Vagina (tissue), 2 donors: ENCODE measurements at regions not wholly inside any gene's neighbourhood (a gene's known extent, or its start where the extent isn't known, plus 50 kb on each side); places are given as distances from the start of the nearest gene placed in this dataset.

Source experiments
- DNase-seq, 2 donors: peaks; one replicate each; pipeline ENCODE4 v3.0.0-alpha.2; 2017; ENCODE audit errors: extremely low spot score in 2 of 2
- H3K27ac ChIP-seq: fragments of 200-600 bp; sonication (generic); one replicate; pipeline ENCODE4 v1.5.1; 2019
- H3K27me3 ChIP-seq: fragments of 200-600 bp; sonication (generic); one replicate; pipeline ENCODE4 v1.5.1; 2019
- H3K36me3 ChIP-seq, 2 donors: fragments of 200-600 bp; sonication (generic); one replicate each; pipeline ENCODE4 v1.5.1; 2017 to 2019
- H3K4me1 ChIP-seq: fragments of 200-600 bp; sonication (generic); one replicate; pipeline ENCODE4 v1.5.1; 2019
- H3K4me3 ChIP-seq, 2 donors: fragments of 200-600 bp; sonication (generic); 1 replicate in 1 of 2; 2 replicates in 1 of 2; pipeline ENCODE4 v1.5.1; 2016 to 2019
- H3K9me3 ChIP-seq: fragments of 200-600 bp; sonication (generic); one replicate; pipeline ENCODE4 v1.5.1; 2019
- CTCF ChIP-seq, 3 experiments: fragments of 450-650 bp in 2 of 3; fragments of 200-600 bp in 1 of 3; sonication (generic) in 1 of 3; IDR thresholded peaks; one replicate each; pipeline ENCODE4 v1.5.1; 2017 to 2019; ENCODE audit warnings: antibody characterized with exemption in 3 of 3, mild to moderate bottlenecking in 2 of 3, moderate library complexity in 2 of 3
- POLR2A ChIP-seq, 2 donors: fragments of 450-650 bp; IDR thresholded peaks; one replicate each; pipeline ENCODE4 v1.6.1; 2017; ENCODE audit warnings: antibody characterized with exemption in 2 of 2, mild to moderate bottlenecking in 2 of 2, moderate library complexity in 2 of 2
- POLR2AphosphoS5 ChIP-seq, 2 donors: sonication (generic); formaldehyde crosslinking; IDR thresholded peaks; one replicate each; pipeline ENCODE4 v1.9.0; 2017; ENCODE audit warnings: antibody characterized with exemption in 2 of 2, mild to moderate bottlenecking in 2 of 2, low read depth in 1 of 2; ENCODE audit not compliant: insufficient read depth in 1 of 2
- intact Hi-C: fragments of 100-400 bp; cut with DNase I; formaldehyde crosslinking; loops from one replicate; pipeline ENCODE4 v1.15.1; 2023

GRCh38 chr5:96329886-96330529 lies 103.0 kb downstream of the PCSK1 start:
- no peak overlapping the region for H3K27ac ChIP-seq

GRCh38 chr5:96329289-96329688 lies 103.8 kb downstream of the PCSK1 start:
- H3K27ac ChIP-seq = no peak overlapping the region
- no peaks in the 10 kb centered on the region for H3K36me3 ChIP-seq
- intact Hi-C loops = no loop called here
- no peak for DNase-seq
- TF ChIP-seq CTCF (IDR thresholded peaks at IDR 0.05) = no peak
- TF ChIP-seq POLR2AphosphoS5 (IDR thresholded peaks at IDR 0.05; ENCODE audit: insufficient read depth in 1 of 2, low read depth in 1 of 2) = no peak
- TF ChIP-seq POLR2A (IDR thresholded peaks at IDR 0.05) = no peak
- H3K4me1 ChIP-seq = peaks cover 6% of the 10 kb centered on the region
- H3K27me3 ChIP-seq = no peaks in the 10 kb centered on the region
- no peaks in the 10 kb centered on the region for H3K9me3 ChIP-seq
- no peak overlapping the region for H3K4me3 ChIP-seq

More at GRCh38 chr5:96329886-96330529, 103.0 kb downstream of the PCSK1 start:
- TF ChIP-seq POLR2AphosphoS5 (IDR thresholded peaks at IDR 0.05; ENCODE audit: insufficient read depth in 1 of 2, low read depth in 1 of 2) (no peak), CTCF (IDR thresholded peaks at IDR 0.05) (no peak), POLR2A (IDR thresholded peaks at IDR 0.05) (no peak)
- intact Hi-C loops = loop anchor here (10.0 kb wide), 1 partner anchor 365 kb away; the partner anchor contains the start of gene ELL2
- Histone ChIP-seq H3K4me3 (no peak overlapping the region), H3K36me3 (no peaks in the 10 kb centered on the region), H3K27me3 (no peaks in the 10 kb centered on the region), H3K4me1 (peaks cover 6% of the 10 kb centered on the region), H3K9me3 (no peaks in the 10 kb centered on the region)
- DNase-seq = no peak

GRCh38 chr5:96327722-96328121 lies 105.3 kb downstream of the PCSK1 start:
- H3K9me3 ChIP-seq = no peaks in the 10 kb centered on the region
- H3K4me1 ChIP-seq = no peaks in the 10 kb centered on the region
- intact Hi-C loops = no loop called here
- no peak for DNase-seq
- H3K27ac ChIP-seq = no peak overlapping the region
- no peak for TF ChIP-seq POLR2A (IDR thresholded peaks at IDR 0.05)
- no peak for TF ChIP-seq POLR2AphosphoS5 (IDR thresholded peaks at IDR 0.05; ENCODE audit: insufficient read depth in 1 of 2, low read depth in 1 of 2)
- TF ChIP-seq CTCF (IDR thresholded peaks at IDR 0.05) = no peak
- no peak overlapping the region for H3K4me3 ChIP-seq
- no peaks in the 10 kb centered on the region for H3K36me3 ChIP-seq
- no peaks in the 10 kb centered on the region for H3K27me3 ChIP-seq

- Histone ChIP-seq H3K9me3 (no peaks in the 10 kb centered on the region), H3K4me1 (no peaks in the 10 kb centered on the region), H3K4me3 (no peak overlapping the region), H3K27me3 (no peaks in the 10 kb centered on the region), H3K27ac (no peak overlapping the region), H3K36me3 (no peaks in the 10 kb centered on the region)
- intact Hi-C loops = no loop called here
- TF ChIP-seq POLR2AphosphoS5 (IDR thresholded peaks at IDR 0.05; ENCODE audit: insufficient read depth in 1 of 2, low read depth in 1 of 2) (no peak), CTCF (IDR thresholded peaks at IDR 0.05) (no peak), POLR2A (IDR thresholded peaks at IDR 0.05) (no peak)
- no peak for DNase-seq
These were observed 106.1 kb downstream of the PCSK1 start for GRCh38 chr5:96326902-96327301.

GRCh38 chr5:96324708-96325107 lies 108.3 kb downstream of the PCSK1 start:
- TF ChIP-seq POLR2A (IDR thresholded peaks at IDR 0.05) = no peak
- TF ChIP-seq POLR2AphosphoS5 (IDR thresholded peaks at IDR 0.05; ENCODE audit: insufficient read depth in 1 of 2, low read depth in 1 of 2) = no peak
- no peak for TF ChIP-seq CTCF (IDR thresholded peaks at IDR 0.05)
- Histone ChIP-seq H3K36me3 (no peaks in the 10 kb centered on the region), H3K9me3 (no peaks in the 10 kb centered on the region), H3K4me3 (no peak overlapping the region), H3K27ac (no peak overlapping the region), H3K27me3 (no peaks in the 10 kb centered on the region), H3K4me1 (no peaks in the 10 kb centered on the region)
- intact Hi-C loops = no loop called here
- DNase-seq = no peak
